GM19397 (cell line): ENCODE measurements at regions not wholly inside any gene's neighbourhood (a gene's known extent, or its start where the extent isn't known, plus 50 kb on each side); places are given as distances from the start of the nearest gene placed in this dataset.

Experiments used
- ATAC-seq: cut with Tn5 transposase; IDR thresholded peaks from one replicate; pipeline ENCODE4 v1.9.1; 2021; ENCODE audit warnings: mild to moderate bottlenecking, moderate library complexity; ENCODE audit not compliant: unreplicated experiment

- no peak for ATAC-seq
Measured at GRCh38 chr2:184481865-184482264, 116.5 kb upstream of the ZNF804A start.

- no peak for ATAC-seq
Measured at GRCh38 chr2:184498936-184499335, 99.4 kb upstream of the ZNF804A start.

GRCh38 chr2:184504252-184504651 lies 94.1 kb upstream of the ZNF804A start:
- ATAC-seq, result no peak

- ATAC-seq, result no peak
Measured at GRCh38 chr2:184507254-184507653, 91.1 kb upstream of the ZNF804A start.

- no peak for ATAC-seq
Measured at GRCh38 chr2:184517402-184517801, 80.9 kb upstream of the ZNF804A start.

GRCh38 chr2:184520441-184520840 lies 77.9 kb upstream of the ZNF804A start:
- ATAC-seq, result no peak

DNA sequence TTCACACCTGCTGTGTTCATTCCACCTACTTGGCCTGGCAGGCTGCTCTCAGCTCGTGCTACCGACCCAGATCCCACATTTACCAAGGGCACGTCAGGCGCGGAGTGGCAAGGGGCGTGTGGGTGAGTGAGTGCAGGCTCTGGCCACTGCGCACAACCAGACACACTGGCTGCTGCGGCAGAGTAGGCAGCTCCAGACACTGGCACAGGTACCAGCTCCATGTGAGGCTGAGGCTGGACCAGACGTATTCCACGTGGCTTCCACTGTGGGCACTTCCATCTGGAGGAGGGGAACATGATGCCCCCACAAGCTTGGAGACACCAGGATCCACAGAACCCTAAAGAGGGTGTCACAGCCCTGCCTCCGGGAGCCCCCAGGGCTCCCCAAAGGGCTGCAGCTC lies 74.6 kb upstream of the ZNF804A start:
- no peak for ATAC-seq

- no peak for ATAC-seq
Measured at GRCh38 chr2:184524551-184525382, 73.6 kb upstream of the ZNF804A start.

- ATAC-seq, result no peak
Measured at GRCh38 chr2:184527058-184527457, 71.3 kb upstream of the ZNF804A start.

DNA sequence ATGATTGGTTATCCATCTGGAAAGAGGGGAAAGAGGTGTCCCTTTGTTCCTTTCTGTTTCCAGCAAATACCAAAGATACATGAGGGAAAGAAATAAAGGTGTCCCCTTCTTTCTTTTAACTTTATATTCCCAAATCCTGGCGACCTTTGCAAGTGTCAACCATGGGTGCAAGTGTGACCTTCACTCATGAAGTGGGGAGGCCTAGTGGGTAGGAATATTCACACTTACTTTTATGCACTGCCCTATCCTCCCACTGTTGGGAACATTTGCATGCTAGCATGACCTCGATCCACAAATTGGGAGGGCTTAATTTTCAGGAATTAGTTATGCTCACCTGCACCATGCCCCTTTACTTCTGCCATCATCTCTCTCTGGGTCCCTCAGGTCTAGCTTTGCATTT lies 70.2 kb upstream of the ZNF804A start:
- ATAC-seq, result no peak

GRCh38 chr2:184530239-184530638 lies 68.1 kb upstream of the ZNF804A start:
- no peak for ATAC-seq

DNA sequence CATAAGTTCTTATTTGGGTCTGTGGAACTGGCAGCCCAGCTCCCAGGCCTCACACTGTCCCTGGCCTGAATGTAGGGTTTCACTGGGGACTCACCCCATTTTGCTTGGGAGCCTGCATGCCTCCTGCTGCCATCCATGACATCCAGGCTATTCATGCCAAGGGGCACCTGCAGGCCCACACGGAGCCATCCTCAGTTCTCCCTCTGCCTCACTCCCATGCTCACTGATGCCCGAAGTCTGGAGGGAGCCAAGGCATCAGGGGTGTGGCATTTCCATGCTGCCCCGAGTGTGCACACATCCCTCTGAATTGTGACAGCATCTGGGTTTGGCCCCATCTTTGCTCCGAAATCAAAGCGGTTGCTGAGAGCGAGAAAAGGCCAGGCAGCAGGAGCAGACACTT lies 67.4 kb upstream of the ZNF804A start:
- ATAC-seq, result no peak

DNA sequence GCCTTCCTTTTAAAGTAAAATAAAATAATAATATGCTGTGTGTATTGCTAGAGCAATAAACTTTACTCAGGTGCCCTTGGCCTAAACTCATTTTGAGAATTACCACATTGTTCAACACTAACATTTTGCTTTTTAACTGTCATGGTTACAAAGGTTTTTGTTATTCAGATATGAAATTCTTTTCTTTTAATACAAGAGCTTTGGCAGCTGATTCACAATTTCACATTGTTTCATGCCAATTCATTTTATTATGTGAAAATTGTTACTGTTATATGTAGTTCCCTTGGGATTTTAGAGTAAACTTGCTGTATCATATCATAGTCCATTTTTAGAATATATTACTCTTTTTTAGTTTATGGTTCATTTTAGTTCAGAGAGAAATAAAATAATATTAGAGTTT lies 65.8 kb upstream of the ZNF804A start:
- ATAC-seq, result no peak

DNA sequence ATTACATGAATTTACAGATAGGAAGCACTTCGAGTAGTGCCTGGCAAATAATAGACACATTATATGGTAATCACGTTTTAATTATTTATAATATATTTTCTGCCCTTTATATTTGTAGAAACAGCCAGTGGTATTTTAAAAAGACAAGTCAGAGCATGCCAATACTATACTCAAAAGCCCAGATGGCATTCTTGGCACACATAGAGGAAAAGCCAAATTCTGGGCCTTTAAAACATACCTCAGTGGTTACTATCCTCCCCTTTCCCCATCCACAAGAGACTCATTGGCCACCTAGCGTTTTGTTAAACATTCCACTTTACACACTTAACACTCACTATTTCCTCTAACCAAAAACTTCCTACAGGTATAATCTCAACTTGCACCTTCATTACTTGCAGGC lies 63.3 kb upstream of the ZNF804A start:
- no peak for ATAC-seq

DNA sequence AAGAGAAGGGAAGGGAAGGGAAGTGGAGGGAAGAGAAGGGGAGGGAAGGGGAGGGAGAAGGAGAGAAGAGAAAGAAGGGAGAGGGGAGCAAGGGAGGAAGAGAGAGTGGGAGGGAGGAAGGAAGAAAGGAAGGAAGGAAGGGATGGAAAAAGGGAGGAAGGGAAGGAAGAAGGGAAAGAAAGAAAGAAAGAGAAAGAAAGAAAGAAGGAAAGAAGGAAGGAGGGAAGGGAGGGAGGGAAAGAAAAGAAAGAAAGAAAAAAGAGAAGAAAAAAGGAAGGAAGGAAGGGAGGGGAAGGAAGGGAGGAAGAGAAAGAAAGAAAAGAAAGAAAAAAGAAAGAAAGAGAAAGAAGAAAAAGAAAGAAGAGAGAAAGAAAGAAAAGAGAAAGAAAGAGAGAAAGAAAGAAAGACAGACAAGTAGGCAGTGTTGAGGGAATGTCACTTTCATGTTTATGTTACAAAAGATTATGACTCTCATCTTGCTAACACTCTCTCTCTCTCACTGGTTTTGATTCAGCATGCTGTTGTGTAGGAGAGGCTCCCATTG lies 58.0 kb upstream of the ZNF804A start:
- no peak for ATAC-seq

- no peak for ATAC-seq
Measured at GRCh38 chr2:184541591-184541990, 56.7 kb upstream of the ZNF804A start.

DNA sequence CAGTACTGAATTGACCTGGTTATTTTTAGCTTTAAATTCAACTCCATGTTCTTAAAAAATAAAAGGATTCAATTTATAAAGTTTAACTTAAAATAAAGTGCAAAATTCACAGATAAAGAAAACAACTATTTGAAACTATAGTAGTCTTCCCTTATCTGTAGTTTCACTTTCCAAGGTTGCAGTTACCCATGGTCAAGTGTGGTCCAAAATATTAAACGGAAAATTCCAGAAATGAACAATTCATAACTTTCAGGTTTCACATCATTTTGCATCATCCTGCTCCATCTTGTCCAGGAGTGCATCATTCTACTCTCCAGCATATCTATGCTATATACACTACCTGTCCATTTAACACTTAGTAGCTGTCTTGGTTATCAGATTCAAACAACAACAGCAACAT lies 54.5 kb upstream of the ZNF804A start:
- ATAC-seq, result no peak
